ENCODE measurements at regions not wholly inside any gene's neighbourhood (a gene's known extent, or its start where the extent isn't known, plus 50 kb on each side); places are given as distances from the start of the nearest gene placed in this dataset.
"Not testable (repeated sequence)": the region's sequence is repeated elsewhere in the genome, so short reads cannot be mapped to it uniquely, and the experiment has no call there.

- no peak for DNase-seq (ENCODE audit: low read depth in 2 of 2)
Observed at GRCh38 chr4:152193059-152193458, 342.8 kb downstream of the FBXW7 start.

- DNase-seq (ENCODE audit: low read depth in 2 of 2) = no peak
Observed at GRCh38 chr4:152190907-152191306, 345.0 kb downstream of the FBXW7 start.

GRCh38 chr4:152189451-152190179 lies 346.3 kb downstream of the FBXW7 start:
- DNase-seq (ENCODE audit: low read depth in 2 of 2) = no peak

- no peak for DNase-seq (ENCODE audit: low read depth in 2 of 2)
Observed at GRCh38 chr4:152188801-152189200, 347.1 kb downstream of the FBXW7 start.

- no peak for DNase-seq (ENCODE audit: low read depth in 2 of 2)
Observed at GRCh38 chr4:152187693-152188092, 348.2 kb downstream of the FBXW7 start.

GRCh38 chr4:152185786-152186550 lies 349.9 kb downstream of the FBXW7 start:
- DNase-seq (ENCODE audit: low read depth in 2 of 2) = no peak

- no peak for DNase-seq (ENCODE audit: low read depth in 2 of 2)
Observed at GRCh38 chr4:152181150-152181549, 354.7 kb downstream of the FBXW7 start.

- no peak for DNase-seq (ENCODE audit: low read depth in 2 of 2)
Observed at GRCh38 chr4:152180369-152180768, 355.5 kb downstream of the FBXW7 start.

- not testable (repeated sequence) for DNase-seq (ENCODE audit: low read depth in 2 of 2)
Observed at GRCh38 chr4:152177538-152177937, 358.4 kb downstream of the FBXW7 start.

- no peak for DNase-seq (ENCODE audit: low read depth in 2 of 2)
Observed at GRCh38 chr4:152176627-152177214, 359.2 kb downstream of the FBXW7 start.

GRCh38 chr4:152175586-152175985 lies 360.3 kb downstream of the FBXW7 start:
- DNase-seq (ENCODE audit: low read depth in 2 of 2) = no peak

- no peak for DNase-seq (ENCODE audit: low read depth in 2 of 2)
Observed at GRCh38 chr4:152172146-152172545, 363.7 kb downstream of the FBXW7 start.

GRCh38 chr4:152171556-152171955 lies 364.3 kb downstream of the FBXW7 start:
- no peak for DNase-seq (ENCODE audit: low read depth in 2 of 2)

- no peak for DNase-seq (ENCODE audit: low read depth in 2 of 2)
Observed at GRCh38 chr4:152169683-152170082, 366.2 kb downstream of the FBXW7 start.

GRCh38 chr4:152168987-152169616 lies 366.8 kb downstream of the FBXW7 start:
- DNase-seq (ENCODE audit: low read depth in 2 of 2) = no peak

GRCh38 chr4:152166567-152166966 lies 369.3 kb downstream of the FBXW7 start:
- DNase-seq (ENCODE audit: low read depth in 2 of 2) = no peak

GRCh38 chr4:152165846-152166245 lies 370.0 kb downstream of the FBXW7 start:
- no peak for DNase-seq (ENCODE audit: low read depth in 2 of 2)

- no peak for DNase-seq (ENCODE audit: low read depth in 2 of 2)
Observed at GRCh38 chr4:152165146-152165545, 370.7 kb downstream of the FBXW7 start.

GRCh38 chr4:152164561-152164960 lies 371.3 kb downstream of the FBXW7 start:
- DNase-seq (ENCODE audit: low read depth in 2 of 2) = no peak

- no peak for DNase-seq (ENCODE audit: low read depth in 2 of 2)
Observed at GRCh38 chr4:152162331-152162697, 373.6 kb downstream of the FBXW7 start.

- no peak for DNase-seq (ENCODE audit: low read depth in 2 of 2)
Observed at GRCh38 chr4:152161676-152162330, 374.1 kb downstream of the FBXW7 start.

GRCh38 chr4:152160225-152160800 lies 375.6 kb downstream of the FBXW7 start:
- no peak for DNase-seq (ENCODE audit: low read depth in 2 of 2)
